NT2/D1 (cell line): ENCODE measurements at regions not wholly inside any gene's neighbourhood (a gene's known extent, or its start where the extent isn't known, plus 50 kb on each side); places are given as distances from the start of the nearest gene placed in this dataset.
A peak's percentile ranks its signal among the peaks of the same experiment; 100 is the strongest.
"Not testable (repeated sequence)": the region's sequence is repeated elsewhere in the genome, so short reads cannot be mapped to it uniquely, and the experiment has no call there.

Source experiments
- DNase-seq: peaks from one replicate; pipeline ENCODE4 v3.0.0-alpha.2; 2011; ENCODE audit warnings: low read depth, low spot score
- H3K27me3 ChIP-seq: 2 replicates; pipeline ENCODE4 v1.6.0; 2011; ENCODE audit warnings: mild to moderate bottlenecking; ENCODE audit not compliant: insufficient read length, insufficient read depth
- H3K36me3 ChIP-seq: 2 replicates; pipeline ENCODE4 v1.6.1; 2011; ENCODE audit warnings: mild to moderate bottlenecking, low read length, mixed read lengths; ENCODE audit not compliant: insufficient read depth, insufficient read length
- H3K4me1 ChIP-seq: 2 replicates; pipeline ENCODE4 v1.5.1; 2011; ENCODE audit not compliant: insufficient read depth, insufficient read length
- H3K4me3 ChIP-seq: 2 replicates; pipeline ENCODE4 v1.5.1; 2011; ENCODE audit warnings: low read depth; ENCODE audit not compliant: insufficient read length
- H3K9ac ChIP-seq: 2 replicates; pipeline ENCODE4 v1.6.0; 2011; ENCODE audit warnings: low read depth; ENCODE audit not compliant: insufficient read length
- H3K9me3 ChIP-seq: 2 replicates; pipeline ENCODE4 v1.5.1; 2011; ENCODE audit warnings: mild to moderate bottlenecking, low read length; ENCODE audit not compliant: insufficient read depth
- SUZ12 ChIP-seq: IDR thresholded peaks from 2 replicates; pipeline ENCODE4 v1.6.1; 2011; ENCODE audit not compliant: insufficient read length, insufficient read depth; ENCODE audit errors: extremely low read depth
- YY1 ChIP-seq: IDR thresholded peaks from 2 replicates; pipeline ENCODE4 v1.6.1; 2011; ENCODE audit not compliant: insufficient read length, insufficient read depth
- ZNF274 ChIP-seq: IDR thresholded peaks from 2 replicates; pipeline ENCODE4 v1.6.1; 2011; ENCODE audit warnings: mild to moderate bottlenecking, low read depth, low read length

DNA sequence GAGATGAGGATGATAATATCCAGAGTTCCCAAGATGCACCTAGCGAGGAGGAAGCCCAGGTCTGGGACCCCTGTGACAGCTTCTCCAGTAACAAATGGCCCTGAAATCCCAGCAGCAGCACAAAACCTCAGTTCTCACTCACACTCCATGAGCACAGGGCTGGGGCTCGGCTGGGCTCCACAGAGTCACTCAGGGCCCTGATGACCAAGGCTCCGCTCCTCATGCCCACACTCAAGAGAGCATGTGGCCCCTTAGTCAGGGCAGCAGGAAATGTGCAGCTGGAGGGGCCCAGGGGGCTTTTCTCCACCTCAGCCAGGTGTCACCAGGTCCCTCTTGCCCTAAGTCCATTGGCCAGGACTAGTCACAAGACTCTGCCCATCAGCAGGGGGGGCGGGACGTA is 242.7 kb upstream of the SFSWAP start:
- Histone ChIP-seq H3K4me3 (no peak overlapping the region), H3K27me3 (no peaks in the 10 kb centered on the region), H3K36me3 (no peaks in the 10 kb centered on the region), H3K4me1 (no peaks in the 10 kb centered on the region), H3K9ac (no peak overlapping the region), H3K9me3 (no peaks in the 10 kb centered on the region)
- no peak for TF ChIP-seq SUZ12
- no peak for TF ChIP-seq YY1
- TF ChIP-seq ZNF274, result no peak
- no peak for DNase-seq

GRCh38 chr12:131469945-131470344 is 240.9 kb upstream of the SFSWAP start:
- not testable (repeated sequence) for H3K4me3 ChIP-seq, H3K9me3 ChIP-seq, H3K27me3 ChIP-seq, H3K9ac ChIP-seq, H3K4me1 ChIP-seq, DNase-seq, H3K36me3 ChIP-seq

- H3K9me3 ChIP-seq, result no peaks in the 10 kb centered on the region
- no peak overlapping the region for H3K9ac ChIP-seq
- no peak for DNase-seq
- no peaks in the 10 kb centered on the region for H3K36me3 ChIP-seq
- no peak overlapping the region for H3K4me3 ChIP-seq
- H3K4me1 ChIP-seq, result no peaks in the 10 kb centered on the region
- no peaks in the 10 kb centered on the region for H3K27me3 ChIP-seq
- TF ChIP-seq SUZ12 (no peak), ZNF274 (no peak), YY1 (no peak)
Observed at GRCh38 chr12:131471271-131471905, 239.5 kb upstream of the SFSWAP start.

GRCh38 chr12:131471946-131472732 is 238.8 kb upstream of the SFSWAP start:
- no peak overlapping the region for H3K4me3 ChIP-seq
- no peaks in the 10 kb centered on the region for H3K9me3 ChIP-seq
- TF ChIP-seq YY1 (no peak), ZNF274 (no peak), SUZ12 (no peak)
- no peak for DNase-seq
- H3K9ac ChIP-seq, result no peak overlapping the region
- no peaks in the 10 kb centered on the region for H3K4me1 ChIP-seq
- H3K27me3 ChIP-seq, result no peaks in the 10 kb centered on the region
- no peaks in the 10 kb centered on the region for H3K36me3 ChIP-seq

- Histone ChIP-seq H3K4me1 (no peaks in the 10 kb centered on the region), H3K9me3 (no peaks in the 10 kb centered on the region), H3K9ac (peak overlapping the region; percentile 4), H3K36me3 (no peaks in the 10 kb centered on the region), H3K4me3 (no peak overlapping the region), H3K27me3 (no peaks in the 10 kb centered on the region)
- TF ChIP-seq ZNF274, result no peak
- TF ChIP-seq YY1, result no peak
- no peak for TF ChIP-seq SUZ12
- DNase-seq, result no peak
Observed at GRCh38 chr12:131473261-131473660, 237.6 kb upstream of the SFSWAP start.

DNA sequence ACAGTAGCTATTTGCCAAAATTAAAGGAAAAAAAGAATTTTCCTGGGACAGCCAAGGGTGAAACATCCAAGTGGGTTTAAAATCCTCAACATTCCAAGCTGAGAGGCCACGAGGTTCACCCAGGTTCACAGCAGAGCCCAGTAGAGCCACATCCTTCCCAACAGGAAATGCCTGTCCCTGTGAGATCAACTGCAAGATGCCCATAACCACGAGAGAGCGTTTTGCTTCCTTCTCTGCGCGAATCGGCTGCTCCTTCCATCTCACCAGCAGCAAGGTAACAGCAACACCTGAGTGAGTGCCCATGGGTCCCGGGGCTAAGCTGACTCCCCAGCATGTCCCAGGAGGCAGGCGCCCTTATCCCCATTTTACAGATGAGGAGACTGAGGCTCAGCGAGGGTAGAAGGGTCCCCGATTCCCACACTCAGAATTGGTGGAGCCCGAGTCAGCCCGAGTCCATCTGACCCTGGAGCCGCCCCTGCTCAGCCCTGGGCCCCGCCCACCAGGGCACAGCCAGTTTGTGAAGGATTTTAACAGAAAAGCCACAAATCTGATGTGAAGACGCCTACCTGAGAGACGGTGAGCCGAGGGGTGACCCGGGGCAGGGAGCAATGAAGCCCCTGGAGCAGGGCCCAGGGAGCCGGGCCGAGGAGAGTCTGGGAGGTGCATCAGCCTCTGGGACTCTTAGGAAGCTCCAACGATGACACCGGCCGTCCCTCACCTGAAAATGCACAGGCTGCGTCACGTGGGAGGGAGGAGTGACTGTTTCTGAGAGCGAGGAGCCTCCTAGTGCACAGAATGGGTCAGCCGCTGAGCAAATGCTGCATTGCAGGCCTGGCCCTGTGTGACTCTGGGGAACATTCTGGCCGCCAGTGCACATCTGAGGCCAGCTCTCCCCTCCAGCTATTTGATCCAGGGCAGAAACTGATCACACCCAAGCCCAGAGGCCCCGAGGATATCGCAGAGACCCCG is 236.9 kb upstream of the SFSWAP start:
- H3K27me3 ChIP-seq, result no peaks in the 10 kb centered on the region
- no peak for DNase-seq
- H3K4me3 ChIP-seq, result no peak overlapping the region
- no peaks in the 10 kb centered on the region for H3K4me1 ChIP-seq
- H3K36me3 ChIP-seq, result no peaks in the 10 kb centered on the region
- no peak for TF ChIP-seq YY1
- no peak for TF ChIP-seq SUZ12
- TF ChIP-seq ZNF274, result no peak
- no peak overlapping the region for H3K9ac ChIP-seq
- no peaks in the 10 kb centered on the region for H3K9me3 ChIP-seq

- H3K9ac ChIP-seq, H3K36me3 ChIP-seq, H3K4me1 ChIP-seq, H3K9me3 ChIP-seq, DNase-seq, H3K27me3 ChIP-seq, H3K4me3 ChIP-seq: not testable (repeated sequence)
Observed at GRCh38 chr12:131475012-131475411, 235.9 kb upstream of the SFSWAP start.
